HUES6 (cell line): ENCODE measurements at regions not wholly inside any gene's neighbourhood (a gene's known extent, or its start where the extent isn't known, plus 50 kb on each side); places are given as distances from the start of the nearest gene placed in this dataset.
"Not testable (repeated sequence)": the region's sequence is repeated elsewhere in the genome, so short reads cannot be mapped to it uniquely, and the experiment has no call there.

Source experiments
- H3K27ac ChIP-seq: 2 replicates; pipeline ENCODE4 v1.7.0; 2013; ENCODE audit warnings: low read depth, mild to moderate bottlenecking, low read length, inconsistent platforms
- H3K27me3 ChIP-seq: 2 replicates; pipeline ENCODE4 v1.6.1; 2013; ENCODE audit warnings: low read length; ENCODE audit not compliant: control insufficient read depth, insufficient read depth
- H3K36me3 ChIP-seq: 2 replicates; pipeline ENCODE4 v1.6.1; 2013; ENCODE audit warnings: low read length; ENCODE audit not compliant: control insufficient read depth, insufficient read depth
- H3K4me1 ChIP-seq: 2 replicates; pipeline ENCODE4 v1.6.1; 2013; ENCODE audit warnings: low read length; ENCODE audit not compliant: control insufficient read depth, insufficient read depth
- H3K4me3 ChIP-seq: 2 replicates; pipeline ENCODE4 v1.5.1; 2013; ENCODE audit warnings: low read depth, low read length
- H3K9ac ChIP-seq: one replicate; pipeline ENCODE4 v1.6.1; 2013; ENCODE audit warnings: mild to moderate bottlenecking, low read length
- H3K9me3 ChIP-seq: 2 replicates; pipeline ENCODE4 v1.6.1; 2013; ENCODE audit warnings: low read depth, low read length; ENCODE audit not compliant: control insufficient read depth, insufficient read depth

GRCh38 chr11:67759321-67759720 lies 84.9 kb upstream of the ALDH3B2 start:
- Histone ChIP-seq H3K4me1 (peaks cover 28% of the 10 kb centered on the region), H3K9ac (peak overlapping the region; percentile 54), H3K27ac (peak overlapping the region; percentile 68; the same call in 1 of the 2 replicates)
- H3K9me3 ChIP-seq, H3K4me3 ChIP-seq, H3K27me3 ChIP-seq, H3K36me3 ChIP-seq: not testable (repeated sequence)

- peak overlapping the region; percentile 68; the same call in 1 of the 2 replicates for H3K27ac ChIP-seq
- H3K9ac ChIP-seq = peak overlapping the region; percentile 54
- not testable (repeated sequence) for H3K36me3 ChIP-seq, H3K9me3 ChIP-seq, H3K27me3 ChIP-seq, H3K4me3 ChIP-seq
- H3K4me1 ChIP-seq = peaks cover 31% of the 10 kb centered on the region
Observed at GRCh38 chr11:67758467-67758866, 84.0 kb upstream of the ALDH3B2 start.

GRCh38 chr11:67758009-67758408 lies 83.6 kb upstream of the ALDH3B2 start:
- H3K27me3 ChIP-seq, H3K36me3 ChIP-seq, H3K9me3 ChIP-seq, H3K4me3 ChIP-seq: not testable (repeated sequence)
- H3K4me1 ChIP-seq = peaks cover 31% of the 10 kb centered on the region
- peak overlapping the region; percentile 54 for H3K9ac ChIP-seq
- H3K27ac ChIP-seq = peak overlapping the region; percentile 68; the same call in 1 of the 2 replicates

- H3K9me3 ChIP-seq, H3K27ac ChIP-seq, H3K27me3 ChIP-seq, H3K36me3 ChIP-seq, H3K9ac ChIP-seq, H3K4me3 ChIP-seq: not testable (repeated sequence)
- peaks cover 21% of the 10 kb centered on the region for H3K4me1 ChIP-seq
Observed at GRCh38 chr11:67753820-67754219, 79.4 kb upstream of the ALDH3B2 start.

- no peaks in the 10 kb centered on the region for H3K36me3 ChIP-seq
Observed at GRCh38 chr11:67745181-67745726, 70.8 kb upstream of the ALDH3B2 start.

GRCh38 chr11:67744231-67744630 lies 69.8 kb upstream of the ALDH3B2 start:
- not testable (repeated sequence) for H3K4me3 ChIP-seq, H3K9me3 ChIP-seq, H3K36me3 ChIP-seq, H3K27ac ChIP-seq, H3K27me3 ChIP-seq, H3K4me1 ChIP-seq, H3K9ac ChIP-seq

More at GRCh38 chr11:67745181-67745726, 70.8 kb upstream of the ALDH3B2 start:
- H3K9ac ChIP-seq = no peak overlapping the region
- H3K4me1 ChIP-seq = no peaks in the 10 kb centered on the region
- H3K9me3 ChIP-seq = no peaks in the 10 kb centered on the region
- no peaks in the 10 kb centered on the region for H3K27me3 ChIP-seq
- no peak overlapping the region for H3K4me3 ChIP-seq
- H3K27ac ChIP-seq = no peak overlapping the region

GRCh38 chr11:67738231-67738630 lies 63.8 kb upstream of the ALDH3B2 start:
- H3K27me3 ChIP-seq, H3K27ac ChIP-seq, H3K9me3 ChIP-seq, H3K4me3 ChIP-seq, H3K36me3 ChIP-seq, H3K9ac ChIP-seq, H3K4me1 ChIP-seq: not testable (repeated sequence)

- not testable (repeated sequence) for H3K36me3 ChIP-seq, H3K9ac ChIP-seq, H3K4me1 ChIP-seq, H3K9me3 ChIP-seq, H3K27ac ChIP-seq, H3K27me3 ChIP-seq, H3K4me3 ChIP-seq
Observed at GRCh38 chr11:67737562-67738080, 63.2 kb upstream of the ALDH3B2 start.

GRCh38 chr11:67732045-67732787 lies 57.8 kb upstream of the ALDH3B2 start:
- Histone ChIP-seq H3K27me3 (no peaks in the 10 kb centered on the region), H3K36me3 (no peaks in the 10 kb centered on the region), H3K4me1 (peaks cover 19% of the 10 kb centered on the region), H3K27ac (no peak overlapping the region), H3K9me3 (no peaks in the 10 kb centered on the region), H3K4me3 (peak overlapping the region; percentile 60), H3K9ac (no peak overlapping the region)

- peak overlapping the region; percentile 60 for H3K4me3 ChIP-seq
- no peak overlapping the region for H3K9ac ChIP-seq
- H3K4me1 ChIP-seq = peaks cover 19% of the 10 kb centered on the region
- H3K27ac ChIP-seq = no peak overlapping the region
- no peaks in the 10 kb centered on the region for H3K9me3 ChIP-seq
- no peaks in the 10 kb centered on the region for H3K36me3 ChIP-seq
- no peaks in the 10 kb centered on the region for H3K27me3 ChIP-seq
Observed at GRCh38 chr11:67731583-67731982, 57.2 kb upstream of the ALDH3B2 start.

- Histone ChIP-seq H3K9ac (peak overlapping the region; percentile 26), H3K4me1 (peaks cover 19% of the 10 kb centered on the region)
- not testable (repeated sequence) for H3K27ac ChIP-seq, H3K27me3 ChIP-seq, H3K36me3 ChIP-seq, H3K4me3 ChIP-seq, H3K9me3 ChIP-seq
Observed at GRCh38 chr11:67728163-67728571, 53.7 kb upstream of the ALDH3B2 start.
